ENCODE measurements at regions not wholly inside any gene's neighbourhood (a gene's known extent, or its start where the extent isn't known, plus 50 kb on each side); places are given as distances from the start of the nearest gene placed in this dataset.
"Not testable (repeated sequence)": the region's sequence is repeated elsewhere in the genome, so short reads cannot be mapped to it uniquely, and the experiment has no call there.

- Histone ChIP-seq H3K36me3 (ENCODE audit: control insufficient read depth, insufficient read depth, low read length) (no peaks in the 10 kb centered on the region), H3K4me1 (ENCODE audit: control insufficient read depth, insufficient read depth, low read length) (no peaks in the 10 kb centered on the region), H3K4me3 (ENCODE audit: low read length) (no peak overlapping the region), H3K27me3 (ENCODE audit: control insufficient read depth, insufficient read depth, low read length) (no peaks in the 10 kb centered on the region), H3K27ac (ENCODE audit: low read length) (no peak overlapping the region), H3K9me3 (ENCODE audit: control insufficient read depth, low read depth, low read length) (no peaks in the 10 kb centered on the region)
- WGBS (ENCODE audit: insufficient coverage, low lambda C conversion rate), result 93% methylated on average over 3 of the region's 4 CpGs
- no peak for DNase-seq
Observed at GRCh38 chr13:80530191-80530590, 189.3 kb upstream of the SPRY2 start.

GRCh38 chr13:80529734-80530133, 188.8 kb upstream of the SPRY2 start:
- no peaks in the 10 kb centered on the region for H3K36me3 ChIP-seq (ENCODE audit: control insufficient read depth, insufficient read depth, low read length)
- 89% methylated on average over 3 of the region's 3 CpGs for WGBS (ENCODE audit: insufficient coverage, low lambda C conversion rate)
- no peak for DNase-seq
- no peak overlapping the region for H3K27ac ChIP-seq (ENCODE audit: low read length)
- H3K4me1 ChIP-seq (ENCODE audit: control insufficient read depth, insufficient read depth, low read length), result no peaks in the 10 kb centered on the region
- H3K27me3 ChIP-seq (ENCODE audit: control insufficient read depth, insufficient read depth, low read length), result no peaks in the 10 kb centered on the region
- no peaks in the 10 kb centered on the region for H3K9me3 ChIP-seq (ENCODE audit: control insufficient read depth, low read depth, low read length)
- no peak overlapping the region for H3K4me3 ChIP-seq (ENCODE audit: low read length)

GRCh38 chr13:80528733-80529132, 187.8 kb upstream of the SPRY2 start:
- no peaks in the 10 kb centered on the region for H3K27me3 ChIP-seq (ENCODE audit: control insufficient read depth, insufficient read depth, low read length)
- H3K27ac ChIP-seq (ENCODE audit: low read length), result no peak overlapping the region
- H3K36me3 ChIP-seq (ENCODE audit: control insufficient read depth, insufficient read depth, low read length), result no peaks in the 10 kb centered on the region
- no peak overlapping the region for H3K4me3 ChIP-seq (ENCODE audit: low read length)
- no peaks in the 10 kb centered on the region for H3K4me1 ChIP-seq (ENCODE audit: control insufficient read depth, insufficient read depth, low read length)
- H3K9me3 ChIP-seq (ENCODE audit: control insufficient read depth, low read depth, low read length), result no peaks in the 10 kb centered on the region
- DNase-seq, result no peak
- 82% methylated on average over 3 of the region's 3 CpGs for WGBS (ENCODE audit: insufficient coverage, low lambda C conversion rate)

- Histone ChIP-seq H3K27ac (ENCODE audit: low read length) (no peak overlapping the region), H3K4me3 (ENCODE audit: low read length) (no peak overlapping the region), H3K9me3 (ENCODE audit: control insufficient read depth, low read depth, low read length) (no peaks in the 10 kb centered on the region), H3K36me3 (ENCODE audit: control insufficient read depth, insufficient read depth, low read length) (no peaks in the 10 kb centered on the region), H3K27me3 (ENCODE audit: control insufficient read depth, insufficient read depth, low read length) (no peaks in the 10 kb centered on the region), H3K4me1 (ENCODE audit: control insufficient read depth, insufficient read depth, low read length) (no peaks in the 10 kb centered on the region)
- no peak for DNase-seq
- no CpG with 5 or more reads among the region's 2 CpGs for WGBS (ENCODE audit: insufficient coverage, low lambda C conversion rate)
Observed at GRCh38 chr13:80527400-80527799, 186.5 kb upstream of the SPRY2 start.

- H3K9me3 ChIP-seq (ENCODE audit: control insufficient read depth, low read depth, low read length), result no peaks in the 10 kb centered on the region
- H3K27ac ChIP-seq (ENCODE audit: low read length), result no peak overlapping the region
- no CpG with 5 or more reads among the region's 4 CpGs for WGBS (ENCODE audit: insufficient coverage, low lambda C conversion rate)
- H3K27me3 ChIP-seq (ENCODE audit: control insufficient read depth, insufficient read depth, low read length), result no peaks in the 10 kb centered on the region
- no peaks in the 10 kb centered on the region for H3K36me3 ChIP-seq (ENCODE audit: control insufficient read depth, insufficient read depth, low read length)
- no peak for DNase-seq
- H3K4me1 ChIP-seq (ENCODE audit: control insufficient read depth, insufficient read depth, low read length), result no peaks in the 10 kb centered on the region
- no peak overlapping the region for H3K4me3 ChIP-seq (ENCODE audit: low read length)
Observed at GRCh38 chr13:80524447-80525215, 183.7 kb upstream of the SPRY2 start.

- no peak for DNase-seq
- no CpG with 5 or more reads among the region's 1 CpG for WGBS (ENCODE audit: insufficient coverage, low lambda C conversion rate)
- H3K4me1 ChIP-seq (ENCODE audit: control insufficient read depth, insufficient read depth, low read length), result no peaks in the 10 kb centered on the region
- no peak overlapping the region for H3K4me3 ChIP-seq (ENCODE audit: low read length)
- no peak overlapping the region for H3K27ac ChIP-seq (ENCODE audit: low read length)
- no peaks in the 10 kb centered on the region for H3K9me3 ChIP-seq (ENCODE audit: control insufficient read depth, low read depth, low read length)
- no peaks in the 10 kb centered on the region for H3K36me3 ChIP-seq (ENCODE audit: control insufficient read depth, insufficient read depth, low read length)
- no peaks in the 10 kb centered on the region for H3K27me3 ChIP-seq (ENCODE audit: control insufficient read depth, insufficient read depth, low read length)
Observed at GRCh38 chr13:80523134-80523533, 182.2 kb upstream of the SPRY2 start.

GRCh38 chr13:80522463-80522862, 181.5 kb upstream of the SPRY2 start:
- H3K27ac ChIP-seq (ENCODE audit: low read length); DNase-seq; H3K4me3 ChIP-seq (ENCODE audit: low read length); H3K9me3 ChIP-seq (ENCODE audit: control insufficient read depth, low read depth, low read length); H3K4me1 ChIP-seq (ENCODE audit: control insufficient read depth, insufficient read depth, low read length); H3K27me3 ChIP-seq (ENCODE audit: control insufficient read depth, insufficient read depth, low read length); H3K36me3 ChIP-seq (ENCODE audit: control insufficient read depth, insufficient read depth, low read length): not testable (repeated sequence)
- WGBS (ENCODE audit: insufficient coverage, low lambda C conversion rate), result no CpG with 5 or more reads among the region's 1 CpG

GRCh38 chr13:80516818-80517348, 176.0 kb upstream of the SPRY2 start:
- no peak for DNase-seq
- 83% methylated on average over 1 of the region's 8 CpGs for WGBS (ENCODE audit: insufficient coverage, low lambda C conversion rate)
- no peaks in the 10 kb centered on the region for H3K27me3 ChIP-seq (ENCODE audit: control insufficient read depth, insufficient read depth, low read length)
- no peaks in the 10 kb centered on the region for H3K36me3 ChIP-seq (ENCODE audit: control insufficient read depth, insufficient read depth, low read length)
- H3K9me3 ChIP-seq (ENCODE audit: control insufficient read depth, low read depth, low read length), result peaks cover 9% of the 10 kb centered on the region
- no peaks in the 10 kb centered on the region for H3K4me1 ChIP-seq (ENCODE audit: control insufficient read depth, insufficient read depth, low read length)
- no peak overlapping the region for H3K27ac ChIP-seq (ENCODE audit: low read length)
- H3K4me3 ChIP-seq (ENCODE audit: low read length), result no peak overlapping the region

GRCh38 chr13:80515296-80515695, 174.4 kb upstream of the SPRY2 start:
- Histone ChIP-seq H3K9me3 (ENCODE audit: control insufficient read depth, low read depth, low read length) (peaks cover 9% of the 10 kb centered on the region), H3K27me3 (ENCODE audit: control insufficient read depth, insufficient read depth, low read length) (no peaks in the 10 kb centered on the region), H3K36me3 (ENCODE audit: control insufficient read depth, insufficient read depth, low read length) (no peaks in the 10 kb centered on the region), H3K27ac (ENCODE audit: low read length) (no peak overlapping the region), H3K4me1 (ENCODE audit: control insufficient read depth, insufficient read depth, low read length) (no peaks in the 10 kb centered on the region), H3K4me3 (ENCODE audit: low read length) (no peak overlapping the region)
- WGBS (ENCODE audit: insufficient coverage, low lambda C conversion rate), result 100% methylated on average over 1 of the region's 4 CpGs
- no peak for DNase-seq

- no CpG with 5 or more reads among the region's 1 CpG for WGBS (ENCODE audit: insufficient coverage, low lambda C conversion rate)
Observed at GRCh38 chr13:80513196-80513595, 172.3 kb upstream of the SPRY2 start.

GRCh38 chr13:80510686-80511085, 169.8 kb upstream of the SPRY2 start:
- Histone ChIP-seq H3K27me3 (ENCODE audit: control insufficient read depth, insufficient read depth, low read length) (no peaks in the 10 kb centered on the region), H3K9me3 (ENCODE audit: control insufficient read depth, low read depth, low read length) (peaks cover 2% of the 10 kb centered on the region), H3K4me1 (ENCODE audit: control insufficient read depth, insufficient read depth, low read length) (no peaks in the 10 kb centered on the region), H3K27ac (ENCODE audit: low read length) (no peak overlapping the region), H3K36me3 (ENCODE audit: control insufficient read depth, insufficient read depth, low read length) (no peaks in the 10 kb centered on the region), H3K4me3 (ENCODE audit: low read length) (no peak overlapping the region)
- WGBS (ENCODE audit: insufficient coverage, low lambda C conversion rate), result 80% methylated on average over 1 of the region's 2 CpGs
- DNase-seq, result no peak

More at GRCh38 chr13:80513196-80513595, 172.3 kb upstream of the SPRY2 start:
- H3K36me3 ChIP-seq (ENCODE audit: control insufficient read depth, insufficient read depth, low read length), result no peaks in the 10 kb centered on the region
- H3K27me3 ChIP-seq (ENCODE audit: control insufficient read depth, insufficient read depth, low read length), result no peaks in the 10 kb centered on the region
- H3K4me3 ChIP-seq (ENCODE audit: low read length), result no peak overlapping the region
- no peak overlapping the region for H3K27ac ChIP-seq (ENCODE audit: low read length)
- DNase-seq, result no peak
- H3K9me3 ChIP-seq (ENCODE audit: control insufficient read depth, low read depth, low read length), result peaks cover 9% of the 10 kb centered on the region
- H3K4me1 ChIP-seq (ENCODE audit: control insufficient read depth, insufficient read depth, low read length), result no peaks in the 10 kb centered on the region
